ENCODE measurements at regions not wholly inside any gene's neighbourhood (a gene's known extent, or its start where the extent isn't known, plus 50 kb on each side); places are given as distances from the start of the nearest gene placed in this dataset.

GRCh38 chr3:144931590-144931989, 960.0 kb downstream of the DIPK2A start:
- Histone ChIP-seq H3K27ac (ENCODE audit: low read length) (no peak overlapping the region), H3K27me3 (ENCODE audit: control insufficient read depth, insufficient read depth, low read length) (no peaks in the 10 kb centered on the region), H3K4me3 (ENCODE audit: low read length) (no peak overlapping the region), H3K36me3 (ENCODE audit: control insufficient read depth, insufficient read depth, low read length) (no peaks in the 10 kb centered on the region), H3K4me1 (ENCODE audit: control insufficient read depth, insufficient read depth, low read length) (no peaks in the 10 kb centered on the region), H3K9me3 (ENCODE audit: control insufficient read depth, low read depth, low read length) (no peaks in the 10 kb centered on the region)
- DNase-seq = no peak
- no CpG with 5 or more reads among the region's 1 CpG for WGBS (ENCODE audit: insufficient coverage, low lambda C conversion rate)

DNA sequence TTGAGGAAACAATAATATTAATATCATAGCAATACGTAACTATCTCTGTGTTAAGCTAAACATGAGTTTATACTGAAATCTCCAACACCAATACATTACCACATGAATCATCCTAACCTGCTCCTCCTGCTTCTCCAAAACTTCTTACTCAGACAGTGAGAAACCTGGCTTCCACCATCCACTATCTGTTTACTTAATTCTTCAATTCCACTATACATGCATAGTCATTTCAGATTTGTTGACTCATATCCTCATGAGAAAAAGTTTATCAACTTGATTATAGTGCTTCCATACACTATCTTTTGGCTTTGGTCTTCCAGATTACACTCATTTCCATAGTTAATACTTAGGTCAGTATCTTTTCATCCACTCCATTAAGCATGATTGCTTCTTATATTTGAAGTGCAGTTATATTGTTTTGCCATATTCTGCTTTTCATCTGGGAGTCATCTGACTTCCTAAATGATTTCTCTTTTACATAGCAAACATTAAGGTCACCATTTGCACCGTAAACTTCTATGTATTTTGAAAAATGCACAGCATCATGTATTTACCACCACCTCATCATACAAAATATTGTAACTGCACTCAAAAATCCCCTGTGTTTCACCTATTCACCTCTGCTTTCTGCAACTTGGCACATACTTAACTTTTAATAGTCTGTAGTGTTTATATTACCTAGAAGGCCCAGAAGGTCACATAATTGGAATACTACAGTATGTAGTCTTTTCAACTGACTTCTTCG, 970.6 kb downstream of the DIPK2A start:
- no peak for DNase-seq
- Histone ChIP-seq H3K4me1 (ENCODE audit: control insufficient read depth, insufficient read depth, low read length) (no peaks in the 10 kb centered on the region), H3K4me3 (ENCODE audit: low read length) (no peak overlapping the region), H3K27ac (ENCODE audit: low read length) (no peak overlapping the region), H3K36me3 (ENCODE audit: control insufficient read depth, insufficient read depth, low read length) (no peaks in the 10 kb centered on the region), H3K27me3 (ENCODE audit: control insufficient read depth, insufficient read depth, low read length) (no peaks in the 10 kb centered on the region), H3K9me3 (ENCODE audit: control insufficient read depth, low read depth, low read length) (no peaks in the 10 kb centered on the region)
- WGBS (ENCODE audit: insufficient coverage, low lambda C conversion rate) = 71% methylated on average over 2 of the region's 3 CpGs

- no peaks in the 10 kb centered on the region for H3K27me3 ChIP-seq (ENCODE audit: control insufficient read depth, insufficient read depth, low read length)
- H3K36me3 ChIP-seq (ENCODE audit: control insufficient read depth, insufficient read depth, low read length) = no peaks in the 10 kb centered on the region
- H3K4me1 ChIP-seq (ENCODE audit: control insufficient read depth, insufficient read depth, low read length) = no peaks in the 10 kb centered on the region
- no peaks in the 10 kb centered on the region for H3K9me3 ChIP-seq (ENCODE audit: control insufficient read depth, low read depth, low read length)
- no CpG with 5 or more reads among the region's 3 CpGs for WGBS (ENCODE audit: insufficient coverage, low lambda C conversion rate)
- H3K4me3 ChIP-seq (ENCODE audit: low read length) = no peak overlapping the region
- no peak overlapping the region for H3K27ac ChIP-seq (ENCODE audit: low read length)
- DNase-seq = no peak
These were observed 971.2 kb downstream of the DIPK2A start for GRCh38 chr3:144942838-144943197.

DNA sequence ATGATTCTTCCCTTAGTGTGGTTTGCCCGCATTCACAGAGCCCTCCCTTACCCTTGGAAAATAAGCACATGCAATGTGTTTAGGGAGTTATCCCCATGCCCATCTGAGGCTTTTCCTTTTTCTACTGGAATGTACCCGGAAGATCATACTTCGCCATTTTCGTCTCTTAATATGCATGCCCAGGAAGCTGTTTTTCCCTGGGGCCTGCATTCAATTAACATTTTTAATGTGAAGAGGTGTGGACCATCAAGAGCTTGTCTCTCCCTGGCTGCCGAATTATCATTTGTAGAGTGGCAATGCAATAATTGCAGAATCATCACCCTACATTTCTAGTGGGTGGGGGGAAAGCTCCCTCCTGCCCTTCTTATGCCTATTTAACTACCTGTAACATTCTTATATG, 976.3 kb downstream of the DIPK2A start:
- H3K27me3 ChIP-seq (ENCODE audit: control insufficient read depth, insufficient read depth, low read length) = no peaks in the 10 kb centered on the region
- WGBS (ENCODE audit: insufficient coverage, low lambda C conversion rate) = no CpG with 5 or more reads among the region's 5 CpGs
- DNase-seq = no peak
- H3K4me1 ChIP-seq (ENCODE audit: control insufficient read depth, insufficient read depth, low read length) = no peaks in the 10 kb centered on the region
- no peak overlapping the region for H3K4me3 ChIP-seq (ENCODE audit: low read length)
- H3K9me3 ChIP-seq (ENCODE audit: control insufficient read depth, low read depth, low read length) = no peaks in the 10 kb centered on the region
- H3K36me3 ChIP-seq (ENCODE audit: control insufficient read depth, insufficient read depth, low read length) = no peaks in the 10 kb centered on the region
- H3K27ac ChIP-seq (ENCODE audit: low read length) = no peak overlapping the region

DNA sequence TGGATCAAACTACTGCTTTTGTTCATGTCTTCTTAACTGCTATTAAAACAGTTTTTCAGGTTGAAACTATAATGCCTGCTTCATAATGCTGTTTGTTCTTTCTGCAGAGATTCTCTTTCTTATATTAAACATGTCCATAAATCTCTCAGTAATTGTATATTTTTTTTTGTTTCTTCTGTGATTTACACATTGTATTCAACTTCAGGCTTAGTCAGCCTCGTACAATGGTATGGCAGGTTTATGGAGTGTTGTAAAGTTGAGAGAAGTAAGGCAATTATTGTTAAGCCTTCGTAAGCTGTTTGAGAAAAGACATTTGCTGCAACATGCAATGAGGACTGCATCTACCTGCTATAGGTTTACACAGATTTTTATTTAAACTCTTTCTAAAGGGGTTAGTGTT, 977.1 kb downstream of the DIPK2A start:
- Histone ChIP-seq H3K4me1 (ENCODE audit: control insufficient read depth, insufficient read depth, low read length) (no peaks in the 10 kb centered on the region), H3K27me3 (ENCODE audit: control insufficient read depth, insufficient read depth, low read length) (no peaks in the 10 kb centered on the region), H3K4me3 (ENCODE audit: low read length) (no peak overlapping the region), H3K27ac (ENCODE audit: low read length) (no peak overlapping the region), H3K36me3 (ENCODE audit: control insufficient read depth, insufficient read depth, low read length) (no peaks in the 10 kb centered on the region), H3K9me3 (ENCODE audit: control insufficient read depth, low read depth, low read length) (no peaks in the 10 kb centered on the region)
- WGBS (ENCODE audit: insufficient coverage, low lambda C conversion rate) = 14% methylated on average over 1 of the region's 2 CpGs
- no peak for DNase-seq

- no peaks in the 10 kb centered on the region for H3K4me1 ChIP-seq (ENCODE audit: control insufficient read depth, insufficient read depth, low read length)
- DNase-seq = no peak
- no peak overlapping the region for H3K27ac ChIP-seq (ENCODE audit: low read length)
- WGBS (ENCODE audit: insufficient coverage, low lambda C conversion rate) = no CpG with 5 or more reads among the region's 1 CpG
- no peaks in the 10 kb centered on the region for H3K27me3 ChIP-seq (ENCODE audit: control insufficient read depth, insufficient read depth, low read length)
- H3K9me3 ChIP-seq (ENCODE audit: control insufficient read depth, low read depth, low read length) = no peaks in the 10 kb centered on the region
- no peak overlapping the region for H3K4me3 ChIP-seq (ENCODE audit: low read length)
- no peaks in the 10 kb centered on the region for H3K36me3 ChIP-seq (ENCODE audit: control insufficient read depth, insufficient read depth, low read length)
These were observed 982.3 kb downstream of the DIPK2A start for GRCh38 chr3:144953959-144954358.

GRCh38 chr3:144957398-144958101, 985.9 kb downstream of the DIPK2A start:
- DNase-seq = no peak
- Histone ChIP-seq H3K27ac (ENCODE audit: low read length) (no peak overlapping the region), H3K4me3 (ENCODE audit: low read length) (no peak overlapping the region), H3K36me3 (ENCODE audit: control insufficient read depth, insufficient read depth, low read length) (no peaks in the 10 kb centered on the region), H3K4me1 (ENCODE audit: control insufficient read depth, insufficient read depth, low read length) (no peaks in the 10 kb centered on the region), H3K9me3 (ENCODE audit: control insufficient read depth, low read depth, low read length) (no peaks in the 10 kb centered on the region), H3K27me3 (ENCODE audit: control insufficient read depth, insufficient read depth, low read length) (no peaks in the 10 kb centered on the region)
- WGBS (ENCODE audit: insufficient coverage, low lambda C conversion rate) = 100% methylated on average over 1 of the region's 4 CpGs

DNA sequence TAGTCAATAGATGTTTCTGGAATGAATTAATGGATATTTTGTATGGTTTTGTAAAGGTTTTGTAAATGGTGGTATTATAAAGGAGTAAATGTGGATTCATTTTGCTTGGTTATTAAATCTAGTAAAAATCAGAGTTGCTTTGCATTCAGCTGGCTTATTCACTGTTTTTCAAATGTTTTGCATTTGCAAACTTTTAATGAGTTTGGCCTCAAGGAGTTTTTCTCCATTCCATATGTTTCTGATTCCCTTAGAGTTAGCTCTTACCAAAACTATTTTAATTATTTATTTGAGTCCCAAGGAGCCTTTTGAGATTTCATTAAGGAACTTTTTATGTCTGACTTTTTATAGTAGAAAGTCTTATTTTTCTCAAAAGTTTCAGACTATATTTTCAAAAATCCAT, 992.2 kb downstream of the DIPK2A start:
- no peaks in the 10 kb centered on the region for H3K27me3 ChIP-seq (ENCODE audit: control insufficient read depth, insufficient read depth, low read length)
- H3K4me3 ChIP-seq (ENCODE audit: low read length) = no peak overlapping the region
- H3K9me3 ChIP-seq (ENCODE audit: control insufficient read depth, low read depth, low read length) = no peaks in the 10 kb centered on the region
- DNase-seq = no peak
- no peak overlapping the region for H3K27ac ChIP-seq (ENCODE audit: low read length)
- no peaks in the 10 kb centered on the region for H3K4me1 ChIP-seq (ENCODE audit: control insufficient read depth, insufficient read depth, low read length)
- H3K36me3 ChIP-seq (ENCODE audit: control insufficient read depth, insufficient read depth, low read length) = no peaks in the 10 kb centered on the region

DNA sequence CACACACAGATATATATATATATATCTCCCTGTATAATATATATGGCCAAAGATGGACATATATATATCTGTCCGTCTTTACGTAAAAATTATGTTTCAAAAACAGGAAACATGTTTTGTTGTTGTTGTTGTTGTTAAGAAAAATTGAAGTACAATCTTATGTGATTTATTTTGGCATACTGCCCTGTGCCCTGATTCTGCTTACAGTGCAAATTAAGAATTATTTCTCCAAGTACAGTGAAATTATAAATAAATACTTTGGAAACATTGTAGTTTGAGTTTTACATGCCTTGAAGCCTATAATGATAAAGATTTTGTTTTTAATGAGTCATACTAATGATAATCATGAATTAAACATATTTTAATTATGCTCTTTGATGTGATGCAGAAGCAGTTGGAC, 994.9 kb downstream of the DIPK2A start:
- Histone ChIP-seq H3K27ac (ENCODE audit: low read length) (no peak overlapping the region), H3K4me1 (ENCODE audit: control insufficient read depth, insufficient read depth, low read length) (no peaks in the 10 kb centered on the region), H3K9me3 (ENCODE audit: control insufficient read depth, low read depth, low read length) (no peaks in the 10 kb centered on the region), H3K4me3 (ENCODE audit: low read length) (no peak overlapping the region), H3K36me3 (ENCODE audit: control insufficient read depth, insufficient read depth, low read length) (no peaks in the 10 kb centered on the region), H3K27me3 (ENCODE audit: control insufficient read depth, insufficient read depth, low read length) (no peaks in the 10 kb centered on the region)
- no peak for DNase-seq
- WGBS (ENCODE audit: insufficient coverage, low lambda C conversion rate) = no CpG with 5 or more reads among the region's 2 CpGs

- DNase-seq = no peak
- H3K27me3 ChIP-seq (ENCODE audit: control insufficient read depth, insufficient read depth, low read length) = no peaks in the 10 kb centered on the region
- H3K4me3 ChIP-seq (ENCODE audit: low read length) = no peak overlapping the region
- H3K36me3 ChIP-seq (ENCODE audit: control insufficient read depth, insufficient read depth, low read length) = no peaks in the 10 kb centered on the region
- no peaks in the 10 kb centered on the region for H3K9me3 ChIP-seq (ENCODE audit: control insufficient read depth, low read depth, low read length)
- no peaks in the 10 kb centered on the region for H3K4me1 ChIP-seq (ENCODE audit: control insufficient read depth, insufficient read depth, low read length)
- WGBS (ENCODE audit: insufficient coverage, low lambda C conversion rate) = no CpG with 5 or more reads among the region's 1 CpG
- H3K27ac ChIP-seq (ENCODE audit: low read length) = no peak overlapping the region
These were observed 997.2 kb downstream of the DIPK2A start for GRCh38 chr3:144968750-144969350.

All from large intestine (tissue), 3 donors.